DMS114 treated with DMSO at 0.1 percent for 48 hours (cell line): ENCODE measurements at regions not wholly inside any gene's neighbourhood (a gene's known extent, or its start where the extent isn't known, plus 50 kb on each side); places are given as distances from the start of the nearest gene placed in this dataset.

Experiments
- DNase-seq: peaks from one replicate; lab custom pipeline; 2025; ENCODE audit not compliant: unreplicated experiment; lab: John Stamatoyannopoulos, UW

- no peak for DNase-seq
Measured at GRCh38 chr4:41865306-41865980, 69.8 kb upstream of the TMEM33 start.

GRCh38 chr4:41859087-41859486, 76.1 kb upstream of the TMEM33 start:
- no peak for DNase-seq

- DNase-seq, result no peak
Measured at GRCh38 chr4:41857226-41857641, 78.0 kb upstream of the TMEM33 start.

GRCh38 chr4:41856797-41857196, 78.4 kb upstream of the TMEM33 start:
- no peak for DNase-seq

GRCh38 chr4:41853973-41854372, 81.3 kb upstream of the TMEM33 start:
- no peak for DNase-seq

GRCh38 chr4:41852229-41852628, 83.0 kb upstream of the TMEM33 start:
- DNase-seq, result no peak

- no peak for DNase-seq
Measured at GRCh38 chr4:41851621-41852020, 83.6 kb upstream of the TMEM33 start.

GRCh38 chr4:41844327-41844726, 90.9 kb upstream of the TMEM33 start:
- DNase-seq, result no peak

GRCh38 chr4:41839916-41840854, 91.7 kb upstream of the PHOX2B start:
- DNase-seq, result no peak

GRCh38 chr4:41838590-41838989, 90.1 kb upstream of the PHOX2B start:
- DNase-seq, result no peak

GRCh38 chr4:41835321-41835995, 86.9 kb upstream of the PHOX2B start:
- DNase-seq, result no peak

GRCh38 chr4:41832961-41833360, 84.4 kb upstream of the PHOX2B start:
- no peak for DNase-seq

GRCh38 chr4:41822325-41822724, 73.8 kb upstream of the PHOX2B start:
- DNase-seq, result no peak

- no peak for DNase-seq
Measured at GRCh38 chr4:41820473-41820872, 71.9 kb upstream of the PHOX2B start.

- DNase-seq, result no peak
Measured at GRCh38 chr4:41819621-41820020, 71.1 kb upstream of the PHOX2B start.

GRCh38 chr4:41815473-41815872, 66.9 kb upstream of the PHOX2B start:
- no peak for DNase-seq

- no peak for DNase-seq
Measured at GRCh38 chr4:41814565-41814964, 66.0 kb upstream of the PHOX2B start.

GRCh38 chr4:41806807-41807206, 58.3 kb upstream of the PHOX2B start:
- DNase-seq, result no peak

- DNase-seq, result no peak
Measured at GRCh38 chr4:41802590-41802989, 54.1 kb upstream of the PHOX2B start.

GRCh38 chr4:41799126-41799525, 50.6 kb upstream of the PHOX2B start:
- no peak for DNase-seq
